ENCODE measurements at regions not wholly inside any gene's neighbourhood (a gene's known extent, or its start where the extent isn't known, plus 50 kb on each side); places are given as distances from the start of the nearest gene placed in this dataset.

DNA sequence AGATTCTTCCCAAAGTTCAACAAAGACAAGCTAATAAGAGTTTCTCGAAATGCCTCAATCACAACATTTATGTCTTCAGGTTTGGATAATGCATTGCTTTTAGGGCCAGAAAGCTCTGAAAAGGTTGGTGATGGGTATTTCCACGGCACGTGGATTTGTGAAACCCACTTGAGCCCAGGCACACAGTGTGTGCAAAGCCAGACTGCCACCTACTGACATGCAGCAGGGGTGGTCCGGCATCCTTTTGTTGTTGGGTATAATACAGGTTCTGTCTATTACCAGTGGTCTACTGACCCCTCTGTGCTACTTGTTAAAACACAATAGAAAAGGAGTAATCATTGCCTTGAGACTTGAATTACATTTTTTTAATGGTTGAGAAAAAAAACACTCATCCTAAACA is 225.6 kb downstream of the RAP2A start:
- WGBS, 4 donors: 42 to 49% (median 46%) methylated on average over 4 of the region's 4 CpGs
- Histone ChIP-seq H3K27ac (no peak overlapping the region), H3K27me3 (no peaks in the 10 kb centered on the region), H3K9me3 (peaks cover 0 to 2% (median 0%) of the 10 kb centered on the region in 12 donors), H3K4me3 (no peak overlapping the region), H3K4me1 (peaks cover 0 to 13% (median 0%) of the 10 kb centered on the region in 12 donors), H3K36me3 (no peaks in the 10 kb centered on the region)
- intact Hi-C loops (cut with DNase I): loop anchor here in 5 of 10 donors (5.0 to 10.0 kb wide), 6 partner anchors 222 to 645 kb away; partner anchors contain the start of gene RAP2A (in 1 of the 5)
- peak in 3 of 4 donors; percentile 50 to 62 (median 52) for ATAC-seq
- DNase-seq: peak in 1 of 5 donors; percentile 11
- no peak for TF ChIP-seq POLR2A (IDR thresholded peaks at IDR 0.05)
- TF ChIP-seq, protein P1, sequence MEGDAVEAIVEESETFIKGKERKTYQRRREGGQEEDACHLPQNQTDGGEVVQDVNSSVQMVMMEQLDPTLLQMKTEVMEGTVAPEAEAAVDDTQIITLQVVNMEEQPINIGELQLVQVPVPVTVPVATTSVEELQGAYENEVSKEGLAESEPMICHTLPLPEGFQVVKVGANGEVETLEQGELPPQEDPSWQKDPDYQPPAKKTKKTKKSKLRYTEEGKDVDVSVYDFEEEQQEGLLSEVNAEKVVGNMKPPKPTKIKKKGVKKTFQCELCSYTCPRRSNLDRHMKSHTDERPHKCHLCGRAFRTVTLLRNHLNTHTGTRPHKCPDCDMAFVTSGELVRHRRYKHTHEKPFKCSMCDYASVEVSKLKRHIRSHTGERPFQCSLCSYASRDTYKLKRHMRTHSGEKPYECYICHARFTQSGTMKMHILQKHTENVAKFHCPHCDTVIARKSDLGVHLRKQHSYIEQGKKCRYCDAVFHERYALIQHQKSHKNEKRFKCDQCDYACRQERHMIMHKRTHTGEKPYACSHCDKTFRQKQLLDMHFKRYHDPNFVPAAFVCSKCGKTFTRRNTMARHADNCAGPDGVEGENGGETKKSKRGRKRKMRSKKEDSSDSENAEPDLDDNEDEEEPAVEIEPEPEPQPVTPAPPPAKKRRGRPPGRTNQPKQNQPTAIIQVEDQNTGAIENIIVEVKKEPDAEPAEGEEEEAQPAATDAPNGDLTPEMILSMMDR (IDR thresholded peaks at IDR 0.05): peak; percentile 20 to 60 (median 44)

DNA sequence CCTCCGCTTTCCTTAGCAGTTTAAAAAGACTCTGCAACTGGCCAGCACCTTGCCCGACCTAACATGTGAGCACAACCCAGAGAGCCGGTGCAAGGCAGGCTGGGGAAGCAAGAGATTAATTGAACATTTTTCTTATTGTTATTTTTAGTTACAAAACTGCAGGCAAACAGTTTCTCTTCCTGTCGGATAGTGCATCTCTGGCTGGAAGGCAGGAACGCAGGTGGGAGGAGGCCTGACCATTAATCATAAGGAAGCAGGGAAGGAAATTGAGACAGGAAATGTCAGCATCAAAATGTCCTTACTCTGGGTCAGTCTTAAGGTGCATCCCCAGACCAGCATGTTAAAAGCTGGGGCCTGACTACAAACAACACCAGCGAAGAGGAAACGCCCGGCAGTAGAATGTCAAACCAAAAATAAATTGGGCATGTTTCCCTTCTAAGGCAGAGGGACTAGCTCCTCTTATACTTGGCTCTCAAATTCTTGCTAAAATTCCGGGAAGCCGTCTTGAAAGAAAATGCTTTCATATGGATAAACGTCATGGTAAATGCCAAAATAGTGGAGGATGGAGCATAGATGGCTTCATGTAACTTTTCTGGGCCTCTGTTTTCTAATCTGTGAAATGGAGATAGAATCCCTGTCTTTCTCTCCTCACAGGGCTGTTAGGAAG is 226.8 kb downstream of the RAP2A start:
- Histone ChIP-seq H3K4me3 (no peak overlapping the region), H3K27ac (peak overlapping the region in 4 of 12 donors; percentile 6 to 39 (median 26)), H3K27me3 (no peaks in the 10 kb centered on the region), H3K4me1 (peaks cover 0 to 13% (median 0%) of the 10 kb centered on the region in 12 donors), H3K9me3 (peaks cover 0 to 12% (median 0%) of the 10 kb centered on the region in 12 donors), H3K36me3 (no peaks in the 10 kb centered on the region)
- WGBS, 4 donors: 49 to 52% (median 50%) methylated on average over 11 of the region's 11 CpGs
- TF ChIP-seq, protein P1 (IDR thresholded peaks at IDR 0.05): no peak
- no peak for TF ChIP-seq POLR2A (IDR thresholded peaks at IDR 0.05)
- peak in 2 of 5 donors; percentile 15 to 18 for DNase-seq
- peak; percentile 49 to 82 (median 66) for ATAC-seq
- intact Hi-C loops (cut with DNase I): loop anchor here in 2 of 10 donors (10.0 kb wide), 2 partner anchors 296 to 646 kb away; no protein-coding TSS in a partner anchor

DNA sequence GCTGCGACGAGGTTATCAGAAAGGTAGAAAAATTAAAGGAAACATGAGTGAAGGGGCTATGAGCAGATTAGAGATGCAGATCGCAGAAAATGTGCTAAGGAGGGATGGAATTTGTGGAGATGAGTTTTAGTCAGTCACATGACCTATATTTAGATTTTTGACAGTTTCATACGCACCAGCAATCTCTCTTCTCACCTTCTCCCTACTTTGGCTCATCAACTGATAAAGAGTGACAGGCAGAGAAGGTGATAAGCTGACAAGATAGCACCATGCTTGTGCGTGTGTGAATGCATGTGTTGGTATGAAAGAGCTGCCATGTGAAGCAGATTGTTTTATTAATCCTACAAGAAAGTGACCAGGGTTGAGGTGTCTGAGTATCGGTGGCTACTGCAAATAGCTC is 252.6 kb downstream of the RAP2A start:
- intact Hi-C loops (cut with DNase I): no loop called here
- no peak for ATAC-seq
- WGBS, 4 donors: 54 to 70% (median 63%) methylated on average over 6 of the region's 6 CpGs
- Histone ChIP-seq H3K4me3 (no peak overlapping the region), H3K27me3 (peaks cover 0 to 5% (median 0%) of the 10 kb centered on the region in 9 donors), H3K27ac (no peak overlapping the region), H3K9me3 (peaks cover 0 to 10% (median 0%) of the 10 kb centered on the region in 12 donors), H3K36me3 (no peaks in the 10 kb centered on the region), H3K4me1 (no peaks in the 10 kb centered on the region)
- no peak for DNase-seq
- no peak for TF ChIP-seq POLR2A (IDR thresholded peaks at IDR 0.05)
- TF ChIP-seq, protein P1 (IDR thresholded peaks at IDR 0.05): no peak

DNA sequence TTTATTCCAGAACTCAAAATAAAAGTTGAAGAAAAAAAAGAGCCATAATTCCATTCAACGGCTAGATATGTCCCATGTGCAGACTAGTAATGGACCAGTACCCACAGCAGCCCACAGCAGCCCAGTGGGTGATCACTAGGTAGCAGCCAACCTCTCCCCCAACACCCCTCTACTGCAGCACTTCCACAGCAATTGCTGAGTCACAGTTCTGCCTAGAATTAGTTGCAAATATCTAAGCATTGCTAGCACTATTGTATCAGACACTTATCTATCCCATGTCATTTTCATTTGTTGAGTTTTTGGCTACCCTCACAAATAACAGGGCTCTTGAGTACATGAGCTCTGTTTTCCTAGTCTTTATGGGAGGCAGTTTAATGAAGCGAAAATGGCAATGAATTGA is 258.7 kb downstream of the RAP2A start:
- Histone ChIP-seq H3K4me3 (no peak overlapping the region), H3K4me1 (no peaks in the 10 kb centered on the region), H3K9me3 (peaks cover 0 to 10% (median 0%) of the 10 kb centered on the region in 12 donors), H3K27ac (no peak overlapping the region), H3K27me3 (peaks cover 0 to 4% (median 0%) of the 10 kb centered on the region in 9 donors), H3K36me3 (no peaks in the 10 kb centered on the region)
- TF ChIP-seq, protein P1 (IDR thresholded peaks at IDR 0.05): no peak
- no peak for TF ChIP-seq POLR2A (IDR thresholded peaks at IDR 0.05)
- no peak for ATAC-seq
- WGBS, 4 donors: 78 to 91% (median 89%) methylated on average over 2 of the region's 2 CpGs
- intact Hi-C loops (cut with DNase I): no loop called here
- DNase-seq: no peak
